ENCODE measurements at regions not wholly inside any gene's neighbourhood (a gene's known extent, or its start where the extent isn't known, plus 50 kb on each side); places are given as distances from the start of the nearest gene placed in this dataset.

DNA sequence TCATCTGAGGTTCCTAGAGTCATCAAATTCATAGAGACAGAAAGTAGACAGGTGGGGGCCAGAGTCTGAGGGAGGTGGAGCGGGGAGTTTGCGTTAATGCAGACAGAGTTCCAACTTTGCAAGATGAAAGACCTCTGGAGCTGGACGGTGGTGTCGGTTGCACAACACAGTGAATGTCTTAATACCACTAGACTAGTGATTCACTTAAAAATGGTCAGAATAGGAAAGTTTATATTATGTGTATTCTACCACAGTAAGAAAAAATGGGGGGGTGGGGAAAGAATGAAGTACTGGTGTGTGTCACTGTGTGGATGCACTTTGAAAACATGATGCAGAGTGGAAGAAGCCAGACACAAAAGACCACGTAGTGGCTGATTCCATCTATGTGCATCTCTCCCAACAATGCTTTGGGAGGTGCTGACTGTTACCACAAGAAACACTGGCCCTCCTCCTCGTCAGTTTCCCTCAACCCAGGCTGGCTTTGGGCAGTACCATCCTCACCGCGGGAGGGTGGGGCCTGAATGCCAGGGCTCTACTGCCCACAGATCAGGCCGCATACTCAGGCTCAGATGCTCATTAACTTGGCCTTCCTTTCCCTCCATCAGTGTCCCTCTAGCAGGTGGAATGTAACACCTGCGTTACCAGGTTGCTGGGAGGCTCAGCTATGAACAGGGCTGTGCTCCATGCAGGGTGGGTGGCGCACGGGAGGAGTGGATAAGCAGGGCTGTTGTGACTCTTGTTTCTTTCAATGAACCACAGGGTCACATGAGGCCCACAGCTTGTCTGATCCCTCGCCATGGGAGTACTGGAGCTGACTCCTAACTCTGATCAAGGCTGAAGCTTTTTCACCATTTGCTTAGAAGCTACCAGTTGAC is 297.0 kb downstream of the CTTN start:
- Histone ChIP-seq H3K4me3 (ENCODE audit: low read depth, low read length) (no peak overlapping the region), H3K4me1 (0 out of 2 replicates have a peak, but pooled peaks cover 3% of the 10 kb centered on the region), H3K36me3 (no peaks in the 10 kb centered on the region), H3K9me3 (no peaks in the 10 kb centered on the region; the same call in 1 of the 2 replicates), H3K27me3 (no peaks in the 10 kb centered on the region; the same call in 1 of the 2 replicates)
- no peak for DNase-seq
- no peak for TF ChIP-seq CTCF (IDR thresholded peaks at IDR 0.05; ENCODE audit: low read depth, low read length)

DNA sequence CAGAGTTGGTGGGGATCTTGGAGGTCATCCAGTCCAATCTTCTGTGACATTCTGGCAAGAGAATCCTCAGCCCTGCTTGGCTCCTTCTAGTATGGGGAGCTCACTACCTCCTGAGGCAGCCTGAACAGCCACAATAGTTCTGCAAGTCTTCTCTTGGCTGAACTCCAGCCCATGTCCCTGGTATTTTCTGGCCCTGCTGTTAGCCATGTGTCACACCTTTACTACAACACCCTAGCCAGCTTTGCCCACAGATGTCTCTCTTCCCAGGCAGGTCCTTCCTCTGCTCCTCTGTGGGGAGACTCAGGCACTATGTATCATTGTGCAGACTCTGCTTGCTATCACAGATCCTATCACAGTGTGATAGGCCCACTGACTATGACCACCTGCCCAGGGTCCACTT is 297.7 kb downstream of the CTTN start:
- H3K27me3 ChIP-seq, result no peaks in the 10 kb centered on the region; the same call in 1 of the 2 replicates
- TF ChIP-seq CTCF (IDR thresholded peaks at IDR 0.05; ENCODE audit: low read depth, low read length), result no peak
- no peak for DNase-seq
- H3K4me1 ChIP-seq, result 0 out of 2 replicates have a peak, but pooled peaks cover 3% of the 10 kb centered on the region
- H3K9me3 ChIP-seq, result no peaks in the 10 kb centered on the region; the same call in 1 of the 2 replicates
- H3K4me3 ChIP-seq (ENCODE audit: low read depth, low read length), result no peak overlapping the region
- H3K36me3 ChIP-seq, result no peaks in the 10 kb centered on the region

- Histone ChIP-seq H3K4me3 (ENCODE audit: low read depth, low read length) (no peak overlapping the region), H3K36me3 (no peaks in the 10 kb centered on the region), H3K27me3 (no peaks in the 10 kb centered on the region; the same call in 1 of the 2 replicates), H3K9me3 (no peaks in the 10 kb centered on the region; the same call in 1 of the 2 replicates), H3K4me1 (0 out of 2 replicates have a peak, but pooled peaks cover 3% of the 10 kb centered on the region)
- no peak for DNase-seq
- TF ChIP-seq CTCF (IDR thresholded peaks at IDR 0.05; ENCODE audit: low read depth, low read length), result no peak
Observed at GRCh38 chr11:70696564-70696963, 298.2 kb downstream of the CTTN start.

DNA sequence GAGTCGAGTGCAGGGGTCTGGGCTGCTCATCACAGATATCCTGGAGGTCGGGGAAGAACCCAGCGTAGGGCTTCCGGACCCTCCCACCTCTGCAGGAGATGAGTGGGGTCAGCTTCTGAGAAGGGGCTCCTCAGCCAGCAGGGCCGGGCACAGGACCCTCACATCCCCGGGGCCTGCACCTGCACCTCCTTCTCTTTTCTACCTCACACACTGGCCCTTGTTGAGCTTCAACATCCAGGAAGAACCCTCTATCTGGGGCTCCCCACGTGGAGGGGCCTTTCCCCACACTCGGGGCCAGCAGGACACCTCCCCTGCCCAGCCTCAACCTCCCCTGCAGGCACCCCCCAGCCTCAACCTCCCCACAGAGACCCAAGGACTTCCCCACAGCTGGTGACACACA is 299.4 kb downstream of the CTTN start:
- Histone ChIP-seq H3K27me3 (no peaks in the 10 kb centered on the region; the same call in 1 of the 2 replicates), H3K4me3 (ENCODE audit: low read depth, low read length) (no peak overlapping the region), H3K9me3 (no peaks in the 10 kb centered on the region; the same call in 1 of the 2 replicates), H3K4me1 (0 out of 2 replicates have a peak, but pooled peaks cover 3% of the 10 kb centered on the region), H3K36me3 (no peaks in the 10 kb centered on the region)
- no peak for DNase-seq
- no peak for TF ChIP-seq CTCF (IDR thresholded peaks at IDR 0.05; ENCODE audit: low read depth, low read length)

- Histone ChIP-seq H3K9me3 (no peaks in the 10 kb centered on the region), H3K36me3 (no peaks in the 10 kb centered on the region), H3K4me1 (0 out of 2 replicates have a peak, but pooled peaks cover 3% of the 10 kb centered on the region), H3K4me3 (ENCODE audit: low read depth, low read length) (no peak overlapping the region), H3K27me3 (no peaks in the 10 kb centered on the region)
- TF ChIP-seq CTCF (IDR thresholded peaks at IDR 0.05; ENCODE audit: low read depth, low read length), result no peak
- no peak for DNase-seq
Observed at GRCh38 chr11:70698871-70699270, 300.5 kb downstream of the CTTN start.

Data from BE2C (cell line).